NB4 (cell line): ENCODE measurements at regions not wholly inside any gene's neighbourhood (a gene's known extent, or its start where the extent isn't known, plus 50 kb on each side); places are given as distances from the start of the nearest gene placed in this dataset.

ENCODE experiments used
- POLR2A ChIP-seq: IDR thresholded peaks from 2 replicates; pipeline ENCODE4 v1.6.1; 2011; ENCODE audit warnings: mild to moderate bottlenecking; ENCODE audit not compliant: insufficient read length; ENCODE audit errors: extremely low read depth
- TF ChIP-seq, protein P1 (sequence below): IDR thresholded peaks from one replicate; pipeline ENCODE4 v1.5.1; 2012; ENCODE audit warnings: low read depth, low read length

DNA sequence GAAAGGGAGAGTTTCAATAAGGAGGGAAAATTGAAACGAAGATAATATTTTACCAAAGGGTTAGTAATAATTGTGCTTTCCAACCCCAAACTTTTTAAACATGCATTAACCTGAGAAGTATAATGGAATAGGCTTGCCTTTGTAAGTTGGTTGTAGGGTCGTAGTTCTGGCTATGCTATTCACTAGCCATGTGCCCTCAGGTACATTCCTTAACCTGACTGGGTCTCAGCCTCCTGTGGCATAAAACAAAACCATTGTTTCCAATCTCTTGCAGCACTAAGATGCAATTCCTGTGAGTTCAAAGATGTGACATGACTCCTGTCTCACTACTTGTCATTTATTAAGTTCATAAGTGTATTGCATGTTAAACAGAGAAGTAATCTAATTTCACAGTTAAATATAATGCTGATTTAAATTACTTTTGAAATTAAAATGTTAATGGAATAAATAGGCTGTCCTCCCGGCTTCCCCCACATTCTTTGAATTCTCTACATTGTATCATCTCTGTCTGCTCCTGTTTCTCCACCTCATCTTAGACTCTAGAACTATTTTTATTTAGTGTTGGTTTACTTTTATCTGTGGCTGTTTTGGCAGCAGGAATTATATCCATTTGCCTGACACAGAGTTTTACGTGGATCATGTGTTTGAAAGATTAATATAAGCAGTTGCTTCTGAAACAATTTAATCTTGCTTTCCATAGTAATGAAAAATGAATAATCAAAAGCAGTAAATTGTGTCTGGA, 216.3 kb downstream of the FAT3 start:
- TF ChIP-seq, protein P1, sequence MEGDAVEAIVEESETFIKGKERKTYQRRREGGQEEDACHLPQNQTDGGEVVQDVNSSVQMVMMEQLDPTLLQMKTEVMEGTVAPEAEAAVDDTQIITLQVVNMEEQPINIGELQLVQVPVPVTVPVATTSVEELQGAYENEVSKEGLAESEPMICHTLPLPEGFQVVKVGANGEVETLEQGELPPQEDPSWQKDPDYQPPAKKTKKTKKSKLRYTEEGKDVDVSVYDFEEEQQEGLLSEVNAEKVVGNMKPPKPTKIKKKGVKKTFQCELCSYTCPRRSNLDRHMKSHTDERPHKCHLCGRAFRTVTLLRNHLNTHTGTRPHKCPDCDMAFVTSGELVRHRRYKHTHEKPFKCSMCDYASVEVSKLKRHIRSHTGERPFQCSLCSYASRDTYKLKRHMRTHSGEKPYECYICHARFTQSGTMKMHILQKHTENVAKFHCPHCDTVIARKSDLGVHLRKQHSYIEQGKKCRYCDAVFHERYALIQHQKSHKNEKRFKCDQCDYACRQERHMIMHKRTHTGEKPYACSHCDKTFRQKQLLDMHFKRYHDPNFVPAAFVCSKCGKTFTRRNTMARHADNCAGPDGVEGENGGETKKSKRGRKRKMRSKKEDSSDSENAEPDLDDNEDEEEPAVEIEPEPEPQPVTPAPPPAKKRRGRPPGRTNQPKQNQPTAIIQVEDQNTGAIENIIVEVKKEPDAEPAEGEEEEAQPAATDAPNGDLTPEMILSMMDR, result no peak
- TF ChIP-seq POLR2A, result no peak
